ENCODE measurements at regions not wholly inside any gene's neighbourhood (a gene's known extent, or its start where the extent isn't known, plus 50 kb on each side); places are given as distances from the start of the nearest gene placed in this dataset.

- DNase-seq (ENCODE audit: low read depth), result no peak
- no peak for TF ChIP-seq CTCF (IDR thresholded peaks at IDR 0.05; ENCODE audit: low read length, missing control alignments)
- H3K4me3 ChIP-seq (replicated peaks; ENCODE audit: low read depth, low read length), result no peak overlapping the region
These were observed 586.8 kb upstream of the MGMT start for GRCh38 chr10:128880159-128880725.

- no peak for DNase-seq (ENCODE audit: low read depth)
- TF ChIP-seq CTCF (IDR thresholded peaks at IDR 0.05; ENCODE audit: low read length, missing control alignments), result no peak
- H3K4me3 ChIP-seq (replicated peaks; ENCODE audit: low read depth, low read length), result no peak overlapping the region
These were observed 586.0 kb upstream of the MGMT start for GRCh38 chr10:128881086-128881485.

- no peak for DNase-seq (ENCODE audit: low read depth)
- no peak for TF ChIP-seq CTCF (IDR thresholded peaks at IDR 0.05; ENCODE audit: low read length, missing control alignments)
- no peak overlapping the region for H3K4me3 ChIP-seq (replicated peaks; ENCODE audit: low read depth, low read length)
These were observed 583.6 kb upstream of the MGMT start for GRCh38 chr10:128883231-128884032.

GRCh38 chr10:128884033-128884425 is 583.0 kb upstream of the MGMT start:
- no peak overlapping the region for H3K4me3 ChIP-seq (replicated peaks; ENCODE audit: low read depth, low read length)
- DNase-seq (ENCODE audit: low read depth), result no peak
- no peak for TF ChIP-seq CTCF (IDR thresholded peaks at IDR 0.05; ENCODE audit: low read length, missing control alignments)

- no peak overlapping the region for H3K4me3 ChIP-seq (replicated peaks; ENCODE audit: low read depth, low read length)
- no peak for DNase-seq (ENCODE audit: low read depth)
- no peak for TF ChIP-seq CTCF (IDR thresholded peaks at IDR 0.05; ENCODE audit: low read length, missing control alignments)
These were observed 582.5 kb upstream of the MGMT start for GRCh38 chr10:128884496-128885072.

GRCh38 chr10:128885573-128886555 is 581.2 kb upstream of the MGMT start:
- DNase-seq (ENCODE audit: low read depth), result no peak
- no peak for TF ChIP-seq CTCF (IDR thresholded peaks at IDR 0.05; ENCODE audit: low read length, missing control alignments)
- H3K4me3 ChIP-seq (replicated peaks; ENCODE audit: low read depth, low read length), result no peak overlapping the region

Data from fibroblast of pulmonary artery (primary cell).